Skin of body (tissue), 1 donor: ENCODE measurements at regions not wholly inside any gene's neighbourhood (a gene's known extent, or its start where the extent isn't known, plus 50 kb on each side); places are given as distances from the start of the nearest gene placed in this dataset.

ENCODE experiments used
- DNase-seq: peaks from one replicate; lab custom pipeline; 2025; lab: John Stamatoyannopoulos, UW

GRCh38 chr12:124096109-124096508 lies 123.1 kb downstream of the ZNF664 start:
- no peak for DNase-seq

GRCh38 chr12:124096869-124097434 lies 123.9 kb downstream of the ZNF664 start:
- DNase-seq, result no peak

DNA sequence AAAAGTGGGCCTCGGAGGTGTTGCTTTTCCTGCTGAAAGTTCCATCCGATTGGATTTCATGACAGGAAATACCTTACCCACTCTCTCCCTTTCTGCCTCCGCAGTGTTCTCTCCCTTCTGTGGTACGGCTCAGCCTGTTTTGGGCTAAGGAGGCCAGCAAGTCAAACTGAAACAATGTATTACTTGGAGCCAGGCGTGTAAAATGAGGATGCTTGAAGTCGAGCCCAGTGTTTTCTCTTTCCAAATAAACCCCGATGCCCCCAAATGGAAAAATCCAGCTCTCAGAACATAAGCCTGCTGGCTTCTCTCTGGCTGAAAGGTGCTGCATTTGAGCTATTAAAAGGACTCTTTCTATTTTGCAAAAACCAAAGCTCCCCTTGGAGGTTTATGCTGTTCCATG lies 124.7 kb downstream of the ZNF664 start:
- no peak for DNase-seq

DNA sequence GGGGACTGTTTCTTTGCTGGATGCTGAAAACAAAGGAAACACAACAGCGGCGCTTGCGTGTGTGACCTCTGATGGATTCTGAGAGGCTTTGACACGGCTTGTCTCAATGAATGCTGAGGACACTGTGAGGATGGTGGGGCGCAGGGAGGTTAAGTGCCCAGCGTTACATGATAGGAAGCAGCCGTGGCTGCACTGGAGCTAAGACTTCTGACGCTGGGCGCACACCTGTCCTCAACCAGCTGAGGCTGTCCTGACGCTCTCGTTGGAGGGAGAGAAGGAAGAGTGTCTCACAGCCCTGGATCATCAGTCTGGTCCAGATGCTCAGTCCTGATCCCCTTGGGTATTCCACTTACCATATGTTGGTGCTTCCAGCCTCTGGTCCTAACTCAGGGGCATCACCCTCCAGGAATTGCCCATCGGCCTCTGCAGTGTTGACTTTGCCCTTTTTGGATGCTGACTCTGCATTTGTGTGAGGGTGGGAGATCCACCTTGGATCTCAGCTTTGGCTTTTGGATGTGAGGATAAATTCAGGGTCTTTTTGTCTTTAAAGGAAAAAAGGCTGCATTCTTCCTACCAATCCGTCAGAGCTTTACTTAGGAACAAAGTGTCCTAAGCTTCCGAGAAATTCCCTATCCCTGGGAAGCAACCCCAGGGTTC lies 125.2 kb downstream of the ZNF664 start:
- no peak for DNase-seq

- DNase-seq, result peak; percentile 8
Measured at GRCh38 chr12:124098887-124099286, 125.9 kb downstream of the ZNF664 start.

GRCh38 chr12:124099661-124100060 lies 126.6 kb downstream of the ZNF664 start:
- DNase-seq, result no peak

DNA sequence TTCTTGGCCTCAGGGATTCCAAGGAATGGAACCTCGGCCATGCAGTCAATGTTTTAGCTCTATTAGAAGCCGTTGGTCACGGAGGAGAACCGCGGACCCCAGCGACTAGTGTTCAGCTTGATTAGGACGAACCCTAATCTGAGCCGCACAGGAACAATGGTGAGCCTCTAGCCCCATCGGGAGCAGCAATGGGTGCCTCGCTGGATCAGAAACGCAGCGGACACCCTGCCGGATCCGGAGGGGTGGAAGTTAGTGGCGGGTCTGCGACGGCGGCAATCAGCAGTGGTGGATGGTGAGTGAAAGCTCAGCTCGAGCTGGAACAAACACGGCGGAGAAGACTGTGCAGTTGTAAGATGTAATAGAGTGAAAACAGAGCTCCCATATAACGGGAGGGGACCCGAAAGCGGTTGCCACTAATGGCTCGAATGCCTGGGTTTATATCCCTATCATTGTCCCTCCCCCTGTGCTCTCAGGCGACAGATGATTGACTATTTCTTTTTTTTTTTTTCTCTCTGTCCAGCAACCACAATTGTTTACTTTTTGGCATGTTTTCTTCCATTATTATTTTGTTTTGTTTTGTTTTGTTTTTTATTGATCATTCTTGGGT lies 127.7 kb downstream of the ZNF664 start:
- no peak for DNase-seq

GRCh38 chr12:124105546-124105945 lies 132.5 kb downstream of the ZNF664 start:
- DNase-seq, result no peak

DNA sequence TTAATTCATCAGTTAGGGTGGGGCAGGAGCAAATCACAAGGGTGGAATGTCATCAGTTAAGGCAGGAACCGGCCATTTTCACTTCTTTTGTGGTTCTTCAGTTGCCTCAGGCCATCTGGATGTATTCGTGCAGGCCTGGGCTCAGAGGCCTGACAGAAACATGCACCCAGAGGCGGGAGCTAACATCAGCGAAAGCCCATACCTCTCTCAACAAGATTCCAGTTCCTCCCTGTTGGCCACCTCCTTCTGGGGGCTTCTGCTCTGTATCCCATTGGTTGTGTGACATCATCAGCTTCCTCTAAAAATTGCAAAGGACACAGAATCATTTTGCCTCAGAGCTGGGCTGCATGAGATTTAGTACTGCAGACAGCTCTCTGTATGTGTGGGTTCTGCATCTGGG lies 134.3 kb downstream of the ZNF664 start:
- DNase-seq, result no peak

DNA sequence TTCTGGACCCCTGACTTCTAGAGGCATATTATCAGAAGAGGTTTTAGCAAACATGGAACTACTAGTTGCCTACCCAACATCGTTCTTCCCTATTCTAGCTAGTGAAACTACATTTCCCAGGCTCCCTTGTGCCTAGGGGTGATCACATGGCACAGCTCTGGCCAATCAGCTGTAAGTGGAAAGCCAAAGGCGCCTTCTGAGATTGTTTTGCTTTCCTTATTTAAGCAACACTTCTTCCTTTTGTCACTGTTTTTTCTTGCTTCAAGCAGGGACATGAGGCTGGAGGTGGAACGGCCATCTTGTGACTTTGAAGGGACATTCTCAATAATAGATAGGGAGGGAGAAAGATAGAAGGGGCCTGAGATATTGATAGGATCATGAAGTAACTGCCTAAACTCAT lies 136.7 kb downstream of the ZNF664 start:
- no peak for DNase-seq

DNA sequence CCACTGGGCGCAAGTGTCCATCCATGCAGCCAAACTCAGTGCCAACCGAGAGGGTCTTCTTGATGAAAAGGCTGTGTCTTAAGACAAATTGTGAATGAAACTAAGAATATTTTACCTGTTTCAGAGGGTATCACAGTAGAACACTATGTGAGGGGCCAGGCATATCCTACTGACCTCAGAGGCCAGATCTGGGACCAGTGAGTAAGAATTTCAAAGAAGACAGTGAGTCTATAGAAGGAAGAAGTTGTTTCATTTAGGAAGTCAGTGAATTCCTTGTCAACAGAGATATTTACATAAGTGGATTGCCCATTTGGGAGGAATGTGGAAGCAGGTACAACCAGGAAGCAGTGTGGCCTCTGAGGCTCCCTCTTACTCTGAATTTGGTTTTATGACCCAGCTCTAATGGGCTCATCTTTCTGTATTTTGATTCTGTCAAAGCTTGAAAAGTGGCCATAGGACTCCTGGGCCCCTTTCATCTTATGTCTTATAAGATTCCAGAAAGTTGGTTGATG lies 137.4 kb downstream of the ZNF664 start:
- DNase-seq, result no peak

DNA sequence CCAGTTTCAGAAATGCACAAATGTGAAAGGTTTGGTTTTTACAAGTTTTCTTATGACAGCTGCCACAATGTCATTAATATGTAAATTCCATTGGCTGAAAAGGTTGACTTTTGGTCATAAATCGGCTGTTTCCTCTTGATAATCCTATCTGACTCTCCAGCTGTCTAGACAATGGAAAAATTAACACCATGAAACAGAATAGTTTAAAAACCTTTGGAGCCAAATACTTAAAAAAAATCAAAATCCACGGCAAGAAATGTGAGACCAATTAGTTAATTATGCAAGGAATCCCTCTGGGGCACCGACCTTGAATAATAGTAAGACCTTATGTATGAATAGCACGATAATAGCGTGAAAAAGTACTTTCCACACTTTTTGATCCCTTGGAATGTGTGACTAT lies 138.0 kb downstream of the ZNF664 start:
- DNase-seq, result no peak

DNA sequence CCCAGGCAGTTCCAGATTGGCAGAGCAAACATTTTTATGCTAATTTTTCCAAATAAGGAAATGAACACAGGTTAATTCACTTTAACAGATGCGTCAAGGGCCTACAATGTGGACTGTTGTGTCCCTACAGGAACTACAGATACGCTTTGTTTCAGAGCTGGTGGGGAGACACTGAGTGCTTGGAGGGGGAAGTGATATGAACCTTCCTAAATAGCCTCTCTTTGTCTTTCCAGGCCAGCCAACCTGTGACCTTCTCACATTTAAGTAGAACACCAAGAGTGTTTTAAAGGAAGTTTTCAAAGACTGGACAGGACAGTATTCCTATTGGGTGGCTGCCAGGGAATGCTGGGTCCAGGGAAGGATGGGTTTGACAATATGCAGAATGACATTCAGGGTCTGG lies 141.3 kb downstream of the ZNF664 start:
- no peak for DNase-seq

GRCh38 chr12:124115496-124115895 lies 142.5 kb downstream of the ZNF664 start:
- DNase-seq, result no peak

DNA sequence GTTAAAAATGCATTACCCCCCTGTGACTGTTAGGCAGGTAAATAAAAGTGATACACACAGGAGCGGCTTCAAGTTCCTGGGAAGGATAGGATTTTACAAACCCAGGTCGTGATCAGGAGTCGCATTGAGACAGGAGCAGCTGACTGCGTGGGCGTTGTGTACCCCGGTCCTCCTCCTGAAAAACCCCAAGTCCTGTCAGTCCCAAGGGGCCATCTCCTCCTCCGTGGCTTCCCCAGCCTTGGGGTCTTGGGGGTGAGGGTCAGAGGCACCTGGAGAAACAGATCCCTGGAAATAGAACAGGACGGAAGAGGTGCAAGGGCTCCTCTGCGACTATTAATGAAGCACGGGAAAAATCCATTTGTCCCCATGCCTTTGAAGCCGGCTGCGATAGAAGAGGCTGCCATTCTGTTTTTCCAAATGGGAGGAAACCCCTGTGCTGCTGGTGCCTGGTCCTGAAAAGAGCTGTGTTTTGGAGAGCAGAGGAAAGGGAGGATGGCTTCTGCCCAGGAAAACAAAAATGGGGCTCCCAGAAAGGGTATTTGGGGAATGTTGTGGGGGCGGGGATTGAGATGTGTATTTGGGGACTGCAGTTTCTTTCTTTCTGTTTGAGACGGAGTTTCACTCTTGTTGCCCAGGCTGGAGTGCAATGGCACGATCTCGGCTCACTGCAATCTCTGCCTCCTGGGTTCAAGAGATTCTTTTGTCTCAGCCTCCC lies 143.1 kb downstream of the ZNF664 start:
- DNase-seq, result no peak

GRCh38 chr12:124120739-124121138 lies 147.7 kb downstream of the ZNF664 start:
- no peak for DNase-seq

- DNase-seq, result no peak
Measured at GRCh38 chr12:124122722-124123121, 149.7 kb downstream of the ZNF664 start.

DNA sequence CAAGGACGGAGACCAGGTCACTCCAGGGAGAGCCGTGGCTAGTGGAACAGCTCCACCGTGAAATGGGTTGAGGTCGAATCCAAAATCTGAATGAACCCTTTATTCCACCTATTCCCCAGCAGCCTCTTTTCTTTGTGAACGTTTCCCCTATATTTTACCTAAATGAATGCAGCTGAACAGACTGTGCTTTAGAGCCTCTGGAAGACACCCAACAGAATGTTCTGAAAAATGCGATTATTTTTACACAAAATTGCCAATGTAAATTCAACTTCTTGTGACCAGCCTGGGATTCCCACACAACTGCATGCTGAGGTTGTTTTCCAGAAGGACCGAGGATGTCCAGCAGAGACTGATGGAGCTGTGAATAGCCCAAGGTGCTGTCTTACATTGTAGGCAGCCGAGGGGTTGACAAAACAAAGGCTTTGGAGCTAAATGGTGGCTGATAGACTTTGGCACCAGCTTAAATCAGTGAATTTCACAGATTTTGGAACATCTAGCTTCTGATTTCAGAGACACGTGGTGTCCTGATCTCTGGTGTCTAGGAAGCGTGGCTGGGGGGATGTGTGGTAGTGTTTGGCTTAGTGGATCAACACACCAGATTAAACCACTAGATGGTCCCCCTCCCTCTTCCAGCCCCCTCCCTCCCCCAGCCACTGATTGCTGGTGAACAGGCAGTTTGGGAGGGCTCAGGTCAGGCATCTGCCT lies 150.4 kb downstream of the ZNF664 start:
- DNase-seq, result no peak

GRCh38 chr12:124125203-124125871 lies 152.3 kb downstream of the ZNF664 start:
- DNase-seq, result no peak

GRCh38 chr12:124126950-124127655 lies 154.1 kb downstream of the ZNF664 start:
- no peak for DNase-seq
